ENCODE measurements at regions not wholly inside any gene's neighbourhood (a gene's known extent, or its start where the extent isn't known, plus 50 kb on each side); places are given as distances from the start of the nearest gene placed in this dataset.
A peak's percentile ranks its signal among the peaks of the same experiment; 100 is the strongest.
"Not testable (repeated sequence)": the region's sequence is repeated elsewhere in the genome, so short reads cannot be mapped to it uniquely, and the experiment has no call there.

DNA sequence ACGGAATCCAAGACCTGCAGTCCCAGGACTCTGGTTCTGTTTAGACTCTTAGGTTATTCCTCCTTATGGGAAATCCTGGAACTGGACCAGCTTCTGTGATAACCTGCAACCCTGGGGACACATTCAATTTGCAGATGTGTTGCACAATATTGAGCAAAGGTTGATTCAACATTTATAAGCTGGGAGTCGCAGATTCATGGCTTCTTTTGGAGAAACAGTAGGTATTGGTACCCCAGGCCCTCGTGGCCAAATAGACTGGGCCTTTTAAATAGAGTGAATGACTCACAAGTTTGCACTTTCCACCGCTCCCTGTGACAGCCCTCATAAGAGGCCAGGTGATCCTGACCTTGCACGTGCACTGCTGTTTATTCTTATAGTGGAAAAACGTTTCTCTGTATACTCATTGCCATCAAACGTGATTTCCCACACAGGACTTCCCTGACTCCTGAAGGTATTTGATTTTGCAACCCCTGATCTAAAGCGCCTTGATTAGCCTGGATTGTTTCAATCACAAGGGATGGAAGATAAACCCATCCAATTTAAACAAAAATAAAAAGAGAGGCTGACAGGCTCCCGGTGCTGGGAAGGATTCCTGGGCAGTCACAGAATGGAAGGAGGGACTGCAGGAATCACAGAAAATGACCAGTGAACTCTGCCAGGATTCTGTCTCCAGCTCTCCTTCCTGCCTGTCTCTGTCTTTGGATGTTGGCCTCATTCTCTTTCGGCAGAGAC lies 98.0 kb downstream of the VCPKMT start:
- DNase-seq (ENCODE audit: low spot score): no peak

DNA sequence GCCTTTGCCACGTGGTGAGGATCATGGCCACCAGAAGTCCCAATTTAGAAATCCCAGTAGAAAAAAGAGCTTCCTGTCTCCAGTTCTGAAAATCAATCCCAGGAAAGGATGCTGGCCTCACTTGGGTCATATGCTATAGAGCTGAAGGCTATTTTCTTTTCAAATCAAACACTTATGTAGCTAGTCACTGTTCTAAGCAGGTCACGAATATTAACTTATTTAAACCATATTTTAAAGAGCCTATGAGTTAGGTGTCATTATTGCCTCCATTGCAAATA lies 97.5 kb downstream of the VCPKMT start:
- DNase-seq (ENCODE audit: low spot score): no peak

DNA sequence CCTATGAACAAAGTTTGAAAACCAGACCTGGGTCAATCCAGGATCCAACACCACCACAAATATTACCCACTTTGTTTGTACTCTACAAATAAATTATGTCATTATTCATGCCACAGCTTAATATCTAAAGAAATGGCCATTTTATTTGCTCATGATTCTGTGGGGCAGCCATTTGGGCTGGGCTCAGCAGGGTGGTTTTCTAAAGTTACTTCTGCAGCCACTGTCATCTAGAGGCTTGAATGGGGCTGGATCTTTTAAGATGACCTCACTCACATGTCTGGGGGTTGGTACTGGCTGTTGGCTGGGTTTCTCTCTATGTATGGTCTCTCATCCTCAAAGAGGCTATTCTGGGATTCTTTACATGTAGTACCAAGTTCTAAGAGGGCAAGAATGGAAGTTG lies 96.2 kb downstream of the VCPKMT start:
- DNase-seq (ENCODE audit: low spot score): no peak

DNA sequence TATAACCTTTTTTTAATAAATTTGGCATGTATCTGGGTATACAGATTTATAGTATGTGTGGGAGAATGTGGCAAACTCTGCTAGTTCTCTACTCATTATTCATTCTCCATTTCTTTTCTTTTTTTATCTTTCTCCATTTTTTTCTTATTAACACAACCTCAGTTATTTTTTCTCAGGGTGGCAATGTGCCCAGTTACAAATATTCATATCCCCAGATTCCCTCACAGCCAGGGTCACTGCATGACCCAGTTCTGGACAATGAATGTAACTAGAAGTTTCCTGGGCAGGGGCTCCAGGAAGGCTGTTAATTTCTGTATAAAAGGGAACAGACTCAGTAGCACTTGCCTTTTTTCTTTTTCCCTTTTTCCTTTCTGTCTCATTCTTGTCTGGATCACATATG lies 95.6 kb downstream of the VCPKMT start:
- no peak for DNase-seq (ENCODE audit: low spot score)

DNA sequence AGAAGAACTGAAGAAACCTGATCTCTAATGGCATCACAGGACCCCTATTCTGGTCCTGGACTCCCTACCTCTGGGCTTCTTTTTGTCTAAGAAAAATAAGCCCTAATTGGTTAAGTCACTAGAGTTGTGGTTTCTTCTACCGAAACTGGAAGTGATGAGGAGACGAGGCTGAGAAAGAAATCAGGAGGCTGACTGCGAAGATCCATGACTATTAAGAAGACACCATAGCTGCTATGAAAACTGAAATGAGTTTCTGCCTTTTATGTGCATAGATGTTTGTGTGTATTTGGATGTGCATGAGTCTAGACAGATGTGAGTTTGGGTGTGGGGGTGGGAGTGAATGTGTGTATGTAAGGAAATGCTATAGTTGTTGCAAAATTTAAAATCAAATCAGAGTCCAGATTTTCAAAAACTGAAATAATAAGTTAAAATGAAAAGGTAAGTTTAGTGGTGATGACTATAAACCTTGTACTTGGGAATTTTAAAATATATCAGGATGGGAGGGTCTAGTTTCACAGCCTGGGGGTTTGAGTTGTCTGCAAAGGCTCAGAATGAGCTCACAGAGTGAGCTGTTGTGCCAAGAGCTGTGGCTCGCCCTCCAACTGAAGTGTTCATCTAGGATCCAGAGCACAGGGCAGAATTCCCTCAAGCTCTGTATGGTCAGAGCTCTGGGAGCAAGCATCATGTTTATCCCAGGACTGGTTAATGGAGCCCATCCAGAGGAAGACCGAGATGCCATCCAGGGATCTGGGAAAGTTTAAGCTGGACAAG lies 94.9 kb downstream of the VCPKMT start:
- DNase-seq (ENCODE audit: low spot score): no peak

DNA sequence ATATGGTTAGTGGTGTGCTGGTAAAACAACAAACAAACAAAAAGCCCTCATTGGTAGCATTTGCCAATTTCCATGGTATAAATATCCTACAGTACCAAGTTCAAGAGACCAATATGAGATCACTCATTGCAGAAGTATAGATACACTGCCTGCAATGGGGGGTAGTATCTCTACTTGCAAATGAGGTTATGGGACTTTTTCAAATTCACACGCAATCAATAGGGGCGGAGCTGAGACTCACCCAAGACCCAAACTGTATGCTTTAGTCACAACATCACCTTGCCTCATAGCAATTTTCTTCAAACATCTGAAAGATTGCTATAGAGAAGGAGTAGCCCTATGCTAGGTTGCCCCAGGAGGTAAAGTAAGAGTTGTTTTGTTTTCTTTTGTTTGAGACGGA lies 93.7 kb downstream of the VCPKMT start:
- no peak for DNase-seq (ENCODE audit: low spot score)

DNA sequence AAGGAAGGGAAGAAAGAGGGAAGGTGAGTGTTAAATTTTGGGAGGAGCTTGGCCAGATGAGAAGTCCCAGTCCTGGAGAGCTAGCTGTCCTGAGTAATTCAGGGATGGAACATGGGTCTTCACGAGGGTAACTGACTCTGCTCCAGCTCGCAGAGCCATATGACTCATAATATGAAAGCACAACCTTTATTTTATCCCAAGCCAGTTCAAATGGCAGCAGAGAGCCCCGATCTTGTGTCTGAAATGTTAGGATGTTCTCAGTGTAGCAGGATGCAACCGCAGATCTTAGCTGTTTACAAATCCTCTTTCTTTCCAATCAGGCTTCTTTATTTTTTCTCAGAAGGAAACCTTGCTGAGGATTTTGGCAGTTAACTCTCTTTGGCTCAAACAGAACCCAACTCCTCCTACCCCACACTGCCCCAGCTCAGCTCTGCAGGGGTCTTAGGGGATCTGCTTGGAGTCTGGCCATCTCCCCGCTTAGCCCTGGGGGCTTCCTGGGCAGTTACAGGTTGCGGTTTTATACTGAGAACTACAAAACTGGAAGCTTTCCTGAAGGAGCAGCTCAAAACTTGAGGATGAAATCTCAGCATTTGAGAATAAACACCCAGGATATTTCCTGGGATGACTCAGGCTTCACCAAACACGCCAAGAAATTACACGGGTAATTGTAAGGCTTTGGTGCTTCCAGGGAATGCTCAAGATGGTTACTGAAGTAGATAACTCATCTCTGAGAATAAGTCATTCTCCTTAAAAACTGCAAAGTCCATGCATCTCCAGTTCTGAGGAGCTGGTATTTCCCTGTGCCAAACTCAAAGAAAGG lies 92.5 kb downstream of the VCPKMT start:
- DNase-seq (ENCODE audit: low spot score): peak; percentile 63

DNA sequence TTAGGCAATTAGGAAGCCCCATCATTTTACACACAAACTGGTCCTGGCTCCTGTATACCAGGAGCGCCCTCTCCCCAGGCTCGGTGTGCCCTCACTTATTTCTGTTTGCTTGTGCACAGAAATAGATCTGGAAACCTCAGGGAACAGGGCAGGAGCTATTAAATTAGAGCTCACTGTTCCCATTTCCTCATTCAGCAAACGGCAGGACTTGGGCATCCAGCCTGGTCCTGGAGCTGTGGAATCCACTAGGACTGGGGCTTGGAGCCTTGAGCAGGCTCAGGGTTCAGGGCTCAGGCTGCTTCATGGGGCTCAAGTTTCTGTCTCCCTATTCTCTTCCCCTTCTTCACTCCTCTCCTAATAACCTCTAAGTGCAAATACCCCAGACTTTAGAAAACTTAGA lies 91.3 kb downstream of the VCPKMT start:
- no peak for DNase-seq (ENCODE audit: low spot score)

DNA sequence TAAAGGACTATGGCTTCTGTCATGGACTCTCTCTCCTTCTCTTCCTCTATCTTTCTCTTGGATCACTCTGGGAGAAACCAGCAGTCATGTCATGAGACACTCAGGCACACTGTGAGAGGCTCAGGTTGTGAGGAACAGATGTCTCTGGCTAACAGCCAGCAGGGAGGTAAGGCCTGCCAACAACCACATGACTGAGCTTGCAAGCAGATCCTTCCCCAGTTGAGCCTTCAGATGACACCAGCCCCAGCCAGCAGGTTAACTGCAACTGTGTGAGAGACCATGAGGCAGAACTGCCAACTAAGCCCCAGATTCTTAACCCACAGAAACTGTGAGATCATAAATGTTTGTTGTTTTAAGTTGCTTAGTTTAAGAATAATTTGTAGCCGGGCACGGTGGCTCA lies 90.6 kb downstream of the VCPKMT start:
- no peak for DNase-seq (ENCODE audit: low spot score)

DNA sequence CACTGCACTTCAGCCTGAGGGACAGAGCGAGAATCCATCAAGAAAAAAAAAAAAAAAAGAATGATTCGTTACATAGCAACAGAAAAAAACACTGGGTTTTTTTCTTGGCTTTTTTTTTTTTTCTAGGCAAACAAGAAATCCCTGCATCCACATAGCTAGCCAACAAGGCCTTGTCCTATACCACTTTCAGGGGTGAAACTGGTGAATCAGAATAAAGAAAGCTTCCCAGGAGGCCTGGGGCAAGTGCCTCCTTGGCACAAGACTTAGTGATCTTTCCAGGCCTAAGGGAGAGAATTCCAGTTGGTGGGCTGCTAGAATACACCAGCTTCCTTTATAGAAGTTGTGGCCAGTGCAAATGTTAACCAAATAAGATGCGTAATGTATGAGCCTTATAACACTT lies 90.0 kb downstream of the VCPKMT start:
- no peak for DNase-seq (ENCODE audit: low spot score)

DNA sequence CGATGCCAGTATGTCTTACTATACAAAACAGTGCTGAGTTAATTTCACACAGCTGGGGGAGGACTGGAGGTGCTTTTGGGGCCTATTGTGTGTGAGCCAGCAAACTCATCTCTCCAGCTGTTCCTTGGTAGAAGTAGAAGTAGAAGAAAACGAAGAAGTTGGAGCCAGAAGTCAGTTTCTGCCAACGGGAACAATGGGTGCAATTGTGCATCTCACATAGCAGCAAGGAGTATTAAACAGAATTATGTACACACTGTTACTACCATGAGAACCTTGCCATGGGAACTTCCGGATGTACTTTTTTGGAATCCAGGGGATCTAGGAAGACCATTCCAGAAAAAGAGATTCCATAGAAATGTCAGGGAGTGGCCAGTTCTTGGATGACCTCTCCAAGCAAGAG lies 88.6 kb downstream of the VCPKMT start:
- no peak for DNase-seq (ENCODE audit: low spot score)

DNA sequence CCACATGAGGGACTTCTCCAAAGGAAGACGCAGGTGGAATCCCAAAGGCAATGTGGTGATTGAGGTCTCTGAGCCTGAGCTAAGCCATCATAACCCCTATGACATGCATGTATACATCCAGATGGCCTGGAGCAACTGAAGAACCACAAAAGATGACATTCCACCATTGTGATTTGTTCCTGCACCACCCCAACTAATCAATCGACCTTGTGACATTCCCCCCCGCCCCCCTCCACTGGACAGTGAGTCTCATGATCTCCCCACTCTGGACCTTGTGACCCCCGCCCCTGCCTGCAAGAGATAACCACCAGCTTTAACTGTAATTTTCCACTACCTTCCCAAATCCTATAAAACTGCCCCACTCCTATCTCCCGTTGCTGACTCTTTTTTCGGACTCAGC lies 87.9 kb downstream of the VCPKMT start:
- DNase-seq (ENCODE audit: low spot score): no peak

DNA sequence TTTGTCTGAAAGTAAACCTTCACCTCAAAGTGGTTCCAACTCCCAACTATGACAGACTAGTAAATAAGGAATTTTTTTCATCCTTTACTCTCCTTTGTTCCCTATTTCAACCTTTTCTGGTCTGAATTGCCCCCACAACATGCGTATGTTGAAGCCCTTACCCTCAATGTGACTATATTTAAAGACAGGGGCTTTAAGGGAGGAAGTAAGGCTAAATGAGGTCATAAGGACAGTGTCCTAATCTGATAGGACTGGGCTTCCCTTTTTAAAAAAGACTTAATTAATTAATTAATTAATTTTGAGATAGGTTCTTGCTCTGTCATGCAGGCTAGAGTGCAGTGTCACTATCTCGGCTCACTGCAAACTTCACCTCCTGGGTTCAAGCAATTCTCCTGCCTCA lies 86.3 kb downstream of the VCPKMT start:
- DNase-seq (ENCODE audit: low spot score): no peak

DNA sequence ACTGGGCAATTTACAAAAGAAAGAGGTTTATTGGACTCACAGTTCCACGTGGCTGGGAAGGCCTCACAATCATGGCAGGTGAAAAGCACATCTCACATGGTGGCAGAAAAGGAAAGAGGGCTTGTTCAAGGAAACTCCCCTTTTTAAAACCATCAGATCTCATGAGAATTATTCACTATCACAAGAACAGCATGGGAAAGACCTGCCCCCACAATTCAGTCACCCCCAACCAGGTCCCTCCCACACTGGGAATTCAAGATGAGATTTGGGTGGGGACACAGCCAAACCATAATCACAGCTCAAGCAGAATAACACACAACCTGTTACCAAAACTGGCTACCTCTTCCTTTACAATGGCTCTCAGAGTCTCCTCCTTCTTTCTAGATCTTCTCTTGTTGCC lies 85.5 kb downstream of the VCPKMT start:
- DNase-seq (ENCODE audit: low spot score): not testable (repeated sequence)

DNA sequence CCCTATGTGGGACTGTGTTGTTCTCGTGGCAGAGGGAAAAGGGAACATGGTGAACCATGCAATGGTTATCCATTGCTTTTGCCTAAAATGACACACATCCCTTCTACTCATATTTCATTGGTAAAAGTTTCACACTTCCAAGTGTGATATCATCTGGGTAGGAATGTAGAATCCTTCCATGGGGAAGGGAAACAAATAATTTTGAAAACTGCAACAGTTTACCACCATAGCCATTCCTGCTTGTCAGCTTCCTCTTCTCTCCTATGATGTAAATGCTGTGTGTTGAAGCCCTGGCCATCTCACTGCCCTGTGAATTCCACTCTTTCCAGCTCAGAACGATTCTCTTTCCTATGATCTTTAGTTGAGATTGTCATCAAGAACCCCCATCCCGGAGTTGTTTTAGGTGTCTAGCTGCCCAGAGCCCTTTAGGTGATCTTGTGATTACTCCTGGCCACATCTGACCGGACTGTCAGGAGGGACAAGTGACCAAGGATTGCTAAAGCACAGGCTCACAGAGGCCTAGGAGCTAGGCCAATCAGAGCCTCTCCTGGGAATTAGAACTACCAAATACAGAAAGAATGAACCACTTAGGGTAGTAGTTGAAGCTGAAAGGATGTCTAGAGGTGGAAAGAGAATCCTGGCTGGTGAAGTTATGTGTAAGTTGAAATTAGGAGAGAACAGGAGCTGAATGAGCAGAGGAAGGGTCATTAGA lies 84.6 kb downstream of the VCPKMT start:
- DNase-seq (ENCODE audit: low spot score): no peak

DNA sequence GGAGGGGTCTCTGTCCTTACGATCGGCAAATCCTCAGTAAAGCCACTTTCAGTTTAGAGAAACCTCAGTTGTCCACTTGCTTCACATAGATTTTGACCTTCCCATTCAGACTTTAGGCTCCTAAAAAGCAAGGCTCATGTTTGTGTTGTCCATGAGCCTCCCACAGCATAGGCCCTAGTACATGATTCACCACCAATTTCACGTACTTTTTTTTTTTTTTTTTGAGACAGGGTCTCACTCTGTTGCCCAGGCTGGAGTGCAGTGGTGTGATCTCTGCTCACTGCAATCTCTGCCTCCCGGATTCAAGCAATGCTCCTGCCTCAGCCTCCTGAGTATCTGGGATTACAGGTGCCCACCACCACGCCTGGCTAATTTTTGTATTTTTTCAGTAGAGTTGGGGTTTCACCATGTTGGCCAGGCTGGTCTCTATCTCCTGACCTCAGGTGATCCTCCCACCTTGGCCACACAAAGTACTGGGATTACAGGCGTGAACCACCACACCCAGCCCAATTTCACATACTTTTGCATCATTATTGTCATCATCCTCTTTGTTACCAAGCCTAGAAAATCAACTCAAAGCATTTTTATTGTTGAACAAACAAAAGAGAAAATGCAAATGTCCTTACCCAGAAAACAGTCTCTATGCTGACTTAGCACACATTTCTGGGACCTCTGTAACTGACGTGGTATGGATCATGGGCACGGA lies 83.8 kb downstream of the VCPKMT start:
- DNase-seq (ENCODE audit: low spot score): not testable (repeated sequence)

DNA sequence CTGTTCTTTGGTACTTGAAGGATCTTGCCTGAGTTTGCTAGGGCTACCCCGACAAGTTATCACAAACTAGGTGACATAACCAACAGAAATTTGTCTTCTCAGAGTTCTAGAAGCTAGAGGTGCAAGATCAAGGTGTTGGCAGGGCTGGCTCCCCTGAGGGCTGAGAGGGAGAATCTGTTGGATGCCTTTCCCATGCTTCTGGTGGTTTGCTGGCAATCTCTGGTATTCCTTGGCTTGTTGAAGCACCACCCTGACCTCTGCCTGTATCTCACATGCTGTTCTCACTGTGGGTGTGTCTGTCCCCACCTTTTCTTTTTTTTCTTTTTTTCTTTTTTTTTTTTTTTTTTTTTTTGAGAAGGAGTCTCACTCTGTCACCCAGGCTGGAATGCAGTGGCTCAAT lies 81.2 kb downstream of the VCPKMT start:
- no peak for DNase-seq (ENCODE audit: low spot score)

DNA sequence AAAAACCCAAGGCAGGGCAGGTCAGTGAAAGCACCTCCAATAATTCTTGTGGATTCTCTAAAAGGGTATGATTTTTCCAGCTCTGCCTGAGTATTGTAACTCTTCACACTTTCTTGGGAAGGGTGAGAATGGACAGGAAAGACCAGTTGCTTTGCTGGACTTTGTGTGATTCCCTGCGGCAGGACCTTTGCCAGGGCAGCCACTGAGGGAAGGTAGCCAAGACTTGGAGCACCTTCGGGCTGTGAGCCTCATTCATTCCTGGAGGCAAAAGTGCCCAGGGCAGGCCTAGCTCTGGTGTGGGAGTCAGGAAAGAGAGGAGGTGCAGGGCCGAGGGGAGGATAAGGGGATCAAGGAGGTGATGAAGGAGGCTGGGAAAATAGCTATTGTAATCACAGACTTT lies 80.2 kb downstream of the VCPKMT start:
- DNase-seq (ENCODE audit: low spot score): no peak

DNA sequence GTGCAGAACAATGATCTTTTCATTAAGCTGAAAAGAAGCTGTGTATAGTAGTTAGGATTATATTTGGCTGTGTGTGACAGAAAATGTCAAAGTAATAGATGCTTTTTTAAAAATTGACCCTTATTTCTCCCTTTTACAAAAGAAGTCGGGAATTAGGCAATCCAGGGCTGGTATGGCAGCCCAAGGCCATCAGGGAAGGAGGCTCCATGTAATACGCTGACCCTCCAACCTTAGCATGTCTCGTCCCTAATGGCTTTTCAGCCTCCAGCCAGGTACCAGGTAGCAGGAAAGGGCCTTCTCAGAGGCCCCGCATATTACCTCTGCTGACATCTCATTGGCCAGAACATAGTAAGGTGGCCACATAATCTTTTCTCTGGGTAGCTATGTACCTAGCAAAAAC lies 79.7 kb downstream of the VCPKMT start:
- no peak for DNase-seq (ENCODE audit: low spot score)

DNA sequence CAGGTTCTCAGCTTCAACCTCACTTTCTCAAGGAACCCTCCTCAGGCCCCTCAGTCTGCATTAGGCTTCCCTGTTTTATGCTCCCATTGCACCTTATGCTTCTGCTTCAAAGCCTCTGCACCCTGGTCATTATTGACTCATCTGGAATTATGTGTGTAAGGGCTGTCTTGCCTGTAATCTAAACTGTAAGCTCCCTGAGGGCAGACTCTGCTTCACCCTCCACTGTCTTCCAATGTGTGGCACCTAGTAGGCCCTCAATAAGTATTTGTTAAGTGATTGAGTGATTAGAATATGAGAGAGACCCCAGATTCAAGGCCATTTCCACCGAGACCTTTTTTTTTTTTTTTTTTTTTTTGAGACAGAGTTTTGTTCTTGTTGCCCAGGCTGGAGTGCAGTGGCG lies 79.1 kb downstream of the VCPKMT start:
- DNase-seq (ENCODE audit: low spot score): no peak

DNA sequence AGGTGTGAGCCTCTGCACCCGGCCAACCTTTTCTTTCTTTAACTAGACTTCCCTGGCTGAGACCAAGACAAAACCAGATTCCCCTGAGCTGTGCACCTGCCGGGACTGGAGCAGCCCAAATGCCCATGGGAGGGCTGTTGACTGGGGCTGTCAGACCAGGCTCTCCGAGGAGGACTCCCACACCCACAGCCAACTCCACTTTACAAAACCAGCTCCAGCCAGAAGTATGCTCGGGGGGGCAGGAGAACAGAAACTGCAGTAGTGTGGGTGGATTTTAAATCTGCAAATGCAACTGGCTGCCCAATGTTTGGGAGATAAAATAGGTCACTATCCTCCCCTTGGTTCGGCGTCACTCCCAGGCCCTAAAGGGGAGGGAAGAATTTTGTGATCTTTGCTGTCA lies 78.5 kb downstream of the VCPKMT start:
- DNase-seq (ENCODE audit: low spot score): no peak

Measured in AG08396 (cell line).